ENCODE measurements at regions not wholly inside any gene's neighbourhood (a gene's known extent, or its start where the extent isn't known, plus 50 kb on each side); places are given as distances from the start of the nearest gene placed in this dataset.

DNA sequence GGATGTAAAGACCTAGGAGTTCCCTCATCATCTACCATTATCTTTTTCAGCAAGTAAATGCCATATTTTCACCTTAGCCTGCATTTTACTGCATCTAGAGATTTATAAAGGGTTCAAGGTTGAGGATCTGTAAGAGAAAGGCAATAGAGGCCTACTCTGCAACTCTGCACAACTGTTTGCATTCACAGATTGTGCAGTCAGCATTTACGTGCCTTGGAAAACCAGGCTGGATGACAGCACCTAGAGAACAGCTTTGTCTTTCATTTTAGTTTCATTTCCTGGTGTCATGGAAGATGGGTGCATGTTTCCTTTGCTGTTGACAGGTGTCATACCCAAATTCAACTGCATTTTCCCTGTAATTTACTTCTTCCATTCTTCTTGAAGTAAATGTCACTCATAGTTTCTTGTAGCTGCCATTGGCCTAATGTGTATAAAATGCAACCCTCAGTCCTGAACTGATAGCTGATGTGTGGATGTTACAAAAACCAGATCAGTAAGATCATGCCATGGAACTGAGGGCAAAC, 817.5 kb downstream of the SQOR start:
- DNase-seq (ENCODE audit: low read depth in 4 of 6, low spot score in 6 of 6), result no peak
- no CpG with 5 or more reads among the region's 1 CpG for WGBS (ENCODE audit: insufficient coverage)
- Histone ChIP-seq H3K4me3 (ENCODE audit: low read depth, low read length) (no peak overlapping the region), H3K4me1 (ENCODE audit: control insufficient read depth, insufficient read depth, low read length) (no peaks in the 10 kb centered on the region), H3K27me3 (ENCODE audit: control insufficient read depth, insufficient read depth, low read length) (no peaks in the 10 kb centered on the region), H3K36me3 (ENCODE audit: control insufficient read depth, insufficient read depth, low read length) (no peaks in the 10 kb centered on the region), H3K9me3 (ENCODE audit: control insufficient read depth, insufficient read depth, low read length) (no peaks in the 10 kb centered on the region), H3K27ac (ENCODE audit: low read depth, low read length) (no peak overlapping the region)

DNA sequence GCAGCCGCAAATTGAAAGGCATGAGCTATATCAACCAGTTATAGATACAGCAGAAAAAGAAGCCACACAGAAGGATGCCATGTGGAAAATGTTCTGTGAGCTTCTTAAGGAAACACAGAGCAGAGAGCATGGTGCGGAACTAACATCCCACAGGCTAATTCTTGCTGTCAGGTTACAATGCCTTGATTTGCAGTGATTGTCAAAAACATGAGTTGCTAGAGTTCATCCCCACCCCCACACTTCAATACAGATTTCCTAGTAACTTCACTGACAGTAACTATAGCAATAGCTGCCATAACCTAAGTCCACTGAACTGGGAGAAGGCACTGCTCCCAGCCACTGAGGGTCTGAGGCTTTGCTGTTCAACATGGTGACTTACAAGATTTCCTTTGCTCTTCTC, 821.6 kb downstream of the SQOR start:
- peak in 1 of 6 donors; percentile 27 for DNase-seq (ENCODE audit: low read depth in 4 of 6, low spot score in 6 of 6)
- no CpG with 5 or more reads among the region's 2 CpGs for WGBS (ENCODE audit: insufficient coverage)
- no peak overlapping the region for H3K4me3 ChIP-seq (ENCODE audit: low read depth, low read length)
- no peaks in the 10 kb centered on the region for H3K4me1 ChIP-seq (ENCODE audit: control insufficient read depth, insufficient read depth, low read length)
- H3K9me3 ChIP-seq (ENCODE audit: control insufficient read depth, insufficient read depth, low read length), result no peaks in the 10 kb centered on the region
- no peak overlapping the region for H3K27ac ChIP-seq (ENCODE audit: low read depth, low read length)
- H3K36me3 ChIP-seq (ENCODE audit: control insufficient read depth, insufficient read depth, low read length), result no peaks in the 10 kb centered on the region
- no peaks in the 10 kb centered on the region for H3K27me3 ChIP-seq (ENCODE audit: control insufficient read depth, insufficient read depth, low read length)

DNA sequence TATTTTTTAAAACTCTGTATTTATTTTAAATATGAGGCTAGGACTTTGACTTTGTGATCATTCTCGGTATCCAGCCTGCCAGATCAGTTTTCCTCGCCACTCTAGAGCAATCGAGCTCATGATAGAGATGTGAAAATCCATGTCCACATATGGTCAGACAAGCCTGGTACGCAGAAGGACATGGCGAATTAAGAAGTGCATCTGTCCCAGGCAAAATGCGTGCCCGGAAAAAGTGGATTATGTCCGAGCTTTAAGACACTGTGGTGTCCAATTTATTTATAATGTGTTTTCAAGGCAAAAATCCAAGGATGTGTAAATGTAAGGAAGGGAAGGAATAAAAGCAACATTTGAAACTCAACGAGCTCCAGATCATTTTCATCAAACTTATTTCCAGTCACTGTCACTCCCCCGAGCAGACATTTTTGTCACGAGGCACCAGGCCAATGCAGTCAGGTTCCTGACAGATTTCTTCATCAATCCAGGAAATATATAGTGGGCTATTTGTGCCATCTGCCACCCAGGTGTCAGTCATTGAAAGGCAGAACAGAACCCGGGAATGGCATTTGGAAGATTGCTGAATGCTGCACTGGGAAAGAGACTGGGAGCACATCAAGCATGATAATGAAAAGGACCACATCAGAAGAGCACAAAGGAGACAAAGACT, 825.7 kb downstream of the SQOR start:
- H3K4me3 ChIP-seq (ENCODE audit: low read depth, low read length), result no peak overlapping the region
- H3K9me3 ChIP-seq (ENCODE audit: control insufficient read depth, insufficient read depth, low read length), result no peaks in the 10 kb centered on the region
- no peaks in the 10 kb centered on the region for H3K4me1 ChIP-seq (ENCODE audit: control insufficient read depth, insufficient read depth, low read length)
- peak in 2 of 6 donors; percentile 33 to 83 for DNase-seq (ENCODE audit: low read depth in 4 of 6, low spot score in 6 of 6)
- H3K27ac ChIP-seq (ENCODE audit: low read depth, low read length), result no peak overlapping the region
- no peaks in the 10 kb centered on the region for H3K27me3 ChIP-seq (ENCODE audit: control insufficient read depth, insufficient read depth, low read length)
- 75% methylated on average over 9 of the region's 12 CpGs for WGBS (ENCODE audit: insufficient coverage)
- H3K36me3 ChIP-seq (ENCODE audit: control insufficient read depth, insufficient read depth, low read length), result no peaks in the 10 kb centered on the region

DNA sequence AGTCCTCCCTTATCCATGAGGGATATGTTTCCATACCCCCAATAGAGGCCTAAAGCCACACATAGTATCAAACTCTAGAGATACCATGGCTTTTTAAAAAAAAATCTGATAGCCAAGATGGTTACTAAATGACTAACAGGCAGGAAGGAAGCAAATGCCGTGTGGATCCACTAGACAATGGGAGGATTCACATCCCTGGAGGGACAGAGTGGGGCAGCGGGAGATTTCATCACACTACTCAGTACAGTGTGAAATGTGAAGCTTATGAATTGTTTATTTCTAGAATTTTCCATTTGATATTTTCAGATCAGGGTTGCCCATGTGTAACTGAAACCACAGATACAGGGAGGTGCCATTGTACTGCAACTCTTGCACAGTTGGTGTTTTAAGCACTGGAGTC, 826.6 kb downstream of the SQOR start:
- Histone ChIP-seq H3K27ac (ENCODE audit: low read depth, low read length) (no peak overlapping the region), H3K36me3 (ENCODE audit: control insufficient read depth, insufficient read depth, low read length) (no peaks in the 10 kb centered on the region), H3K4me3 (ENCODE audit: low read depth, low read length) (no peak overlapping the region), H3K27me3 (ENCODE audit: control insufficient read depth, insufficient read depth, low read length) (no peaks in the 10 kb centered on the region), H3K4me1 (ENCODE audit: control insufficient read depth, insufficient read depth, low read length) (no peaks in the 10 kb centered on the region), H3K9me3 (ENCODE audit: control insufficient read depth, insufficient read depth, low read length) (no peaks in the 10 kb centered on the region)
- 75% methylated on average over 1 of the region's 2 CpGs for WGBS (ENCODE audit: insufficient coverage)
- no peak for DNase-seq (ENCODE audit: low read depth in 4 of 6, low spot score in 6 of 6)

DNA sequence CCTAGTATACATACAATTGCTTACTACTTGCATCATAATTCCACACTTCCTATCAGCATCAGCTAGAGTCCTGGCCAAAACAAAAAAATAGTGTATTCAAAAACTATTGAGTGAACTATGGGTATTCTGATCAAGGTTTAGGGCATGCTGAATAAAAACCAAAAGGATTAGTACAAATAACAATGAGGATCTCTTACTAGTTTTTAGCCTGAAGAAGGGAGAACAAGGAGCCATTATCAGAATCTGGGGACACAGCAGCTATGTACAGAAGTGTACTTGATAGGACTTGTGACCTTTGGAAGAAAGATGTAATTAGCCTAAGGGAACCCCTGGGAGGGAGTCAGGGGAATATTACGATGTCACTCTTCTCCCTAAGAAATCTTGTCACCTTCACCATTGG, 832.2 kb downstream of the SQOR start:
- Histone ChIP-seq H3K4me3 (ENCODE audit: low read depth, low read length) (no peak overlapping the region), H3K27me3 (ENCODE audit: control insufficient read depth, insufficient read depth, low read length) (no peaks in the 10 kb centered on the region), H3K27ac (ENCODE audit: low read depth, low read length) (no peak overlapping the region), H3K36me3 (ENCODE audit: control insufficient read depth, insufficient read depth, low read length) (no peaks in the 10 kb centered on the region), H3K9me3 (ENCODE audit: control insufficient read depth, insufficient read depth, low read length) (no peaks in the 10 kb centered on the region), H3K4me1 (ENCODE audit: control insufficient read depth, insufficient read depth, low read length) (no peaks in the 10 kb centered on the region)
- no CpG with 5 or more reads among the region's 1 CpG for WGBS (ENCODE audit: insufficient coverage)
- DNase-seq (ENCODE audit: low read depth in 4 of 6, low spot score in 6 of 6), result no peak

DNA sequence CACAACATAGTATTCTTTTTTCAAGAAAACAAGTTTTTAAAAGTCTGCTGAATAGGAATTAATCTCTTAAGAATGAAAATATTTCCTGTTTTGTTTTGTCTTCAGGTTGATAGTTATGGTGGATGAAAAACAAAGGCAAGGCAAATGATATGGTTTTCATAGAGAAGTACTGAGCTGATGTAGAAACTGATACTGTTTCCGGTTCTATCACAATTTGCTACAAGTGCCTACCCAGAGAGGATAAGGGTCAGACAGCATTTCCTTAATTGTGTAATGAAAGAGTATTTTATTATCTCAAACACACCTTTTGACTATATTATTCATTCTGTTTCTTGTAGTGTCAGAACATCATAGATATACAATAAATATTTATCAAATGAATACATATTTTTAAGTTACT, 836.3 kb downstream of the SQOR start:
- Histone ChIP-seq H3K9me3 (ENCODE audit: control insufficient read depth, insufficient read depth, low read length) (no peaks in the 10 kb centered on the region), H3K27ac (ENCODE audit: low read depth, low read length) (no peak overlapping the region)
- WGBS (ENCODE audit: insufficient coverage), result no CpG with 5 or more reads among the region's 1 CpG

DNA sequence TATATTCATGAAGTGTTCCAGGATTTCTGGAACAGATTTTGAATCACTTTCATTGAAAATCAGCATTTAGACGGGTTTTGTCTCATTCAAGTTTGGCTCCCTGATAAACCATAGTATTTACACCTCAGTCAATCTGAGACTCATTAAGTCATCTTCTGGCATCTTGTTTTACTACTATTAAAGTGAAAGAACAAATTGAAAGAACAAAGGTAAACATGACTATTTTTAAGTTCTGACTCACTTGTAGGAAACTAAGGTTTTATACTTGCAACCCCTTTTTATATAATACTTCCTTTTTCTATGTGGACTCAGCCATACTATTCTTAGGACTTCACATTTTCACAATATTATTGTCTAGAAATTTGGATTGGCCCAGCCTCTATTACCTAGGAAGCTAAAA, 854.4 kb downstream of the SQOR start:
- WGBS (ENCODE audit: insufficient coverage), result no CpG with 5 or more reads among the region's 1 CpG

More for the DNA sequence above, 836.3 kb downstream of the SQOR start:
- H3K4me3 ChIP-seq (ENCODE audit: low read depth, low read length), result no peak overlapping the region
- no peaks in the 10 kb centered on the region for H3K4me1 ChIP-seq (ENCODE audit: control insufficient read depth, insufficient read depth, low read length)
- DNase-seq (ENCODE audit: low read depth in 4 of 6, low spot score in 6 of 6), result no peak
- H3K27me3 ChIP-seq (ENCODE audit: control insufficient read depth, insufficient read depth, low read length), result no peaks in the 10 kb centered on the region
- H3K36me3 ChIP-seq (ENCODE audit: control insufficient read depth, insufficient read depth, low read length), result no peaks in the 10 kb centered on the region

DNA sequence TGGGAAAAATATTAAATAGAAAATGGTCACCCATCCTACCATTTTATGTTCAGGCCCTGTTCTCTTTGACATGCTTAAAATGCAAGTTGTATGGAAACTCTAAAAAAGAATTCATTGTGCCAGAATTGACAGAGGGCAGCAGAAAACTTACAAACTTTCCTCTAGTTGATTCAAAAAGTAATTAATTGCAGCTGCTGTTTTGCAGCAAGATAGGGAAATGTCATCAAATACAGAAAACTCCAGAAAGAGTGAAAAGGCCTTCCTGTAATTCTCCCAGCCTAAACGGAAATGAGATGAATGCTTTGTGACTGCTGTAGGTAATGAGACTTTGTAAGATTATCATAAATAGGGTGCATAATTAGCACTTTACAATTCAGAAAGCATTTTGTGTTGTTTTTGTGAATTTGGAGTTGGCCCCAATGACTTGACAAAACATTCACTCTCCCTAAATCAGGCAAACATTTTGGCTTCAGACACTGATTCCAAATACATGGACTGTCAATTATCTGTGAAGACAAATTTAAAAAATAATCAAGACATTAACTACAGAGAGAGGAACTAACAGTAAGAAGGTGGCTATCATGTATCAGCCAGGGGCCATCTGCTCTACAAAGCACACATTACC, 861.8 kb downstream of the SQOR start:
- no peak overlapping the region for H3K27ac ChIP-seq (ENCODE audit: low read depth, low read length)
- no peak overlapping the region for H3K4me3 ChIP-seq (ENCODE audit: low read depth, low read length)
- H3K9me3 ChIP-seq (ENCODE audit: control insufficient read depth, insufficient read depth, low read length), result peaks cover 5% of the 10 kb centered on the region
- H3K4me1 ChIP-seq (ENCODE audit: control insufficient read depth, insufficient read depth, low read length), result no peaks in the 10 kb centered on the region
- no peaks in the 10 kb centered on the region for H3K36me3 ChIP-seq (ENCODE audit: control insufficient read depth, insufficient read depth, low read length)
- DNase-seq (ENCODE audit: low read depth in 4 of 6, low spot score in 6 of 6), result peak in 1 of 6 donors; percentile 65
- H3K27me3 ChIP-seq (ENCODE audit: control insufficient read depth, insufficient read depth, low read length), result no peaks in the 10 kb centered on the region
- WGBS (ENCODE audit: insufficient coverage), result no CpG with 5 or more reads among the region's 1 CpG

More for the DNA sequence above, 854.4 kb downstream of the SQOR start:
- no peak for DNase-seq (ENCODE audit: low read depth in 4 of 6, low spot score in 6 of 6)
- no peaks in the 10 kb centered on the region for H3K27me3 ChIP-seq (ENCODE audit: control insufficient read depth, insufficient read depth, low read length)
- H3K36me3 ChIP-seq (ENCODE audit: control insufficient read depth, insufficient read depth, low read length), result no peaks in the 10 kb centered on the region
- H3K9me3 ChIP-seq (ENCODE audit: control insufficient read depth, insufficient read depth, low read length), result peaks cover 5% of the 10 kb centered on the region
- H3K27ac ChIP-seq (ENCODE audit: low read depth, low read length), result no peak overlapping the region
- H3K4me1 ChIP-seq (ENCODE audit: control insufficient read depth, insufficient read depth, low read length), result no peaks in the 10 kb centered on the region
- H3K4me3 ChIP-seq (ENCODE audit: low read depth, low read length), result no peak overlapping the region

DNA sequence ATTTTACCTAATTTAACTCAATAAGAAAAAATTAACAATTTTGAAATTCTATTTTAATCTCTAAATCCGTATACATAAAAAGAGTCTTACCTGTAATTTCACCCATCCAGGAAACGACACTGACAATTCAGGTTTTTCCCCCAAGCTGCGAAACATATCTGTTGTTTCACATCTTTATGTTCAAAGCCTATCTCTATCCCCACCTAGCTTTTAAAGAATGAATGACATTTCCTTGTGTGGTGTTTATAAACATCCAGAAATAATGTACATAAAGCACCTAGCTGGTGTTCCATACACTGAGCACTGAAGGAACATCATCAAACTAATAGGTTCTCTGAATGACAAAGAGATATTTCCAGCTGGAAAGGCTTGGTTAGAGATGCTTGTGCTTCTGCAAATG, 867.8 kb downstream of the SQOR start:
- H3K9me3 ChIP-seq (ENCODE audit: control insufficient read depth, insufficient read depth, low read length), result no peaks in the 10 kb centered on the region
- no peaks in the 10 kb centered on the region for H3K27me3 ChIP-seq (ENCODE audit: control insufficient read depth, insufficient read depth, low read length)
- no peaks in the 10 kb centered on the region for H3K36me3 ChIP-seq (ENCODE audit: control insufficient read depth, insufficient read depth, low read length)
- H3K4me3 ChIP-seq (ENCODE audit: low read depth, low read length), result no peak overlapping the region
- no CpG with 5 or more reads among the region's 3 CpGs for WGBS (ENCODE audit: insufficient coverage)
- peak in 1 of 6 donors; percentile 11 for DNase-seq (ENCODE audit: low read depth in 4 of 6, low spot score in 6 of 6)
- H3K4me1 ChIP-seq (ENCODE audit: control insufficient read depth, insufficient read depth, low read length), result no peaks in the 10 kb centered on the region
- no peak overlapping the region for H3K27ac ChIP-seq (ENCODE audit: low read depth, low read length)

DNA sequence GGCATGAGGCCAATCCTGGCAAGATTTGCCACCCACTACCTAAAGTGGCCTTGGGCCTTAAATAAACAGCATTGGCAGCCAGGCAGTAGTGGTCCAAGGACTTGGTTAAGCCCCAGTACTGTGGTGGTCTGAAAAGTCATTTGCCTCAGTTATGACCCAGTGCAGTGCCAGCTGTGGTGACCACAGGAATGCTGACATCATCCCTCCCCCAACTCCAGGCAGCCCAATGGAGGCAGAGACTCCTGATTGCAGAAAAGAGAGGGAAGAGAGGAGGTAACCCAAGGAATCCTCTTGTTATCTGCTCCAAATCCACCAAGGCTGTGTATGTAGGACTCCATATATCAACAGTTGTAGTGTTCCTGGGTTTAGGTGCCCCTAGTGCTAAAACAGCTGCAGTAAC, 883.6 kb downstream of the SQOR start:
- DNase-seq (ENCODE audit: low read depth in 4 of 6, low spot score in 6 of 6), result no peak
- Histone ChIP-seq H3K27me3 (ENCODE audit: control insufficient read depth, insufficient read depth, low read length) (no peaks in the 10 kb centered on the region), H3K4me3 (ENCODE audit: low read depth, low read length) (no peak overlapping the region)

More for the DNA sequence above, 883.6 kb downstream of the SQOR start:
- Histone ChIP-seq H3K27ac (ENCODE audit: low read depth, low read length) (no peak overlapping the region), H3K36me3 (ENCODE audit: control insufficient read depth, insufficient read depth, low read length) (no peaks in the 10 kb centered on the region), H3K9me3 (ENCODE audit: control insufficient read depth, insufficient read depth, low read length) (peaks cover 7% of the 10 kb centered on the region), H3K4me1 (ENCODE audit: control insufficient read depth, insufficient read depth, low read length) (no peaks in the 10 kb centered on the region)

Measured in spinal cord (tissue), 9 donors.